ENCODE measurements at regions not wholly inside any gene's neighbourhood (a gene's known extent, or its start where the extent isn't known, plus 50 kb on each side); places are given as distances from the start of the nearest gene placed in this dataset.

- no peak for DNase-seq (ENCODE audit: low spot score)
- Mint-ChIP-seq H3K27ac (ENCODE audit: unreplicated experiment) (no peak overlapping the region), H3K36me3 (ENCODE audit: low read depth, unreplicated experiment) (no peaks in the 10 kb centered on the region), H3K4me3 (ENCODE audit: unreplicated experiment) (no peak overlapping the region), H3K9me3 (ENCODE audit: unreplicated experiment) (no peaks in the 10 kb centered on the region), H3K27me3 (ENCODE audit: unreplicated experiment) (no peaks in the 10 kb centered on the region), H3K4me1 (ENCODE audit: unreplicated experiment) (no peaks in the 10 kb centered on the region)
- no peak for TF ChIP-seq CTCF (IDR thresholded peaks at IDR 0.05; ENCODE audit: unreplicated experiment)
These were observed 358.5 kb upstream of the PMFBP1 start for GRCh38 chr16:72530434-72530833.

- no peaks in the 10 kb centered on the region for H3K4me1 Mint-ChIP-seq (ENCODE audit: unreplicated experiment)
- TF ChIP-seq CTCF (IDR thresholded peaks at IDR 0.05; ENCODE audit: unreplicated experiment): no peak
- no peak overlapping the region for H3K4me3 Mint-ChIP-seq (ENCODE audit: unreplicated experiment)
- DNase-seq (ENCODE audit: low spot score): no peak
- H3K9me3 Mint-ChIP-seq (ENCODE audit: unreplicated experiment): peaks cover 6% of the 10 kb centered on the region
- no peak overlapping the region for H3K27ac Mint-ChIP-seq (ENCODE audit: unreplicated experiment)
- H3K27me3 Mint-ChIP-seq (ENCODE audit: unreplicated experiment): peaks cover 1% of the 10 kb centered on the region
- H3K36me3 Mint-ChIP-seq (ENCODE audit: low read depth, unreplicated experiment): peaks cover 8% of the 10 kb centered on the region
These were observed 351.1 kb upstream of the PMFBP1 start for GRCh38 chr16:72523087-72523486.

GRCh38 chr16:72517154-72517553 lies 345.2 kb upstream of the PMFBP1 start:
- peaks cover 1% of the 10 kb centered on the region for H3K27me3 Mint-ChIP-seq (ENCODE audit: unreplicated experiment)
- H3K4me3 Mint-ChIP-seq (ENCODE audit: unreplicated experiment): no peak overlapping the region
- no peaks in the 10 kb centered on the region for H3K9me3 Mint-ChIP-seq (ENCODE audit: unreplicated experiment)
- H3K36me3 Mint-ChIP-seq (ENCODE audit: low read depth, unreplicated experiment): peaks cover 4% of the 10 kb centered on the region
- no peaks in the 10 kb centered on the region for H3K4me1 Mint-ChIP-seq (ENCODE audit: unreplicated experiment)
- no peak overlapping the region for H3K27ac Mint-ChIP-seq (ENCODE audit: unreplicated experiment)
- no peak for DNase-seq (ENCODE audit: low spot score)
- no peak for TF ChIP-seq CTCF (IDR thresholded peaks at IDR 0.05; ENCODE audit: unreplicated experiment)

- no peaks in the 10 kb centered on the region for H3K9me3 Mint-ChIP-seq (ENCODE audit: unreplicated experiment)
- H3K27ac Mint-ChIP-seq (ENCODE audit: unreplicated experiment): no peak overlapping the region
- no peaks in the 10 kb centered on the region for H3K36me3 Mint-ChIP-seq (ENCODE audit: low read depth, unreplicated experiment)
- H3K27me3 Mint-ChIP-seq (ENCODE audit: unreplicated experiment): no peaks in the 10 kb centered on the region
- no peak for DNase-seq (ENCODE audit: low spot score)
- H3K4me1 Mint-ChIP-seq (ENCODE audit: unreplicated experiment): no peaks in the 10 kb centered on the region
- no peak overlapping the region for H3K4me3 Mint-ChIP-seq (ENCODE audit: unreplicated experiment)
- TF ChIP-seq CTCF (IDR thresholded peaks at IDR 0.05; ENCODE audit: unreplicated experiment): no peak
These were observed 339.2 kb upstream of the PMFBP1 start for GRCh38 chr16:72511171-72511570.

- no peaks in the 10 kb centered on the region for H3K9me3 Mint-ChIP-seq (ENCODE audit: unreplicated experiment)
- H3K4me1 Mint-ChIP-seq (ENCODE audit: unreplicated experiment): no peaks in the 10 kb centered on the region
- H3K27me3 Mint-ChIP-seq (ENCODE audit: unreplicated experiment): no peaks in the 10 kb centered on the region
- H3K27ac Mint-ChIP-seq (ENCODE audit: unreplicated experiment): no peak overlapping the region
- no peaks in the 10 kb centered on the region for H3K36me3 Mint-ChIP-seq (ENCODE audit: low read depth, unreplicated experiment)
- no peak overlapping the region for H3K4me3 Mint-ChIP-seq (ENCODE audit: unreplicated experiment)
- TF ChIP-seq CTCF (IDR thresholded peaks at IDR 0.05; ENCODE audit: unreplicated experiment): no peak
- no peak for DNase-seq (ENCODE audit: low spot score)
These were observed 336.2 kb upstream of the PMFBP1 start for GRCh38 chr16:72508191-72508590.

All from endothelial cell (in vitro differentiated cells).